DND-41 (cell line): ENCODE measurements at regions not wholly inside any gene's neighbourhood (a gene's known extent, or its start where the extent isn't known, plus 50 kb on each side); places are given as distances from the start of the nearest gene placed in this dataset.
A peak's percentile ranks its signal among the peaks of the same experiment; 100 is the strongest.

Experiments
- ATAC-seq: fragments of 200-7000 bp; cut with Tn5 transposase; 3 replicates; pipeline ENCODE4 v1.9.1; 2021; ENCODE audit warnings: low read depth; ENCODE audit not compliant: insufficient read depth
- DNase-seq: peaks from one replicate; pipeline ENCODE4 v3.0.0-alpha.2; 2020
- H2AFZ ChIP-seq: 2 replicates; pipeline ENCODE4 v1.6.0; 2012; ENCODE audit warnings: low read depth, low read length
- H3K27ac ChIP-seq: 2 replicates; pipeline ENCODE4 v1.5.1; 2012; ENCODE audit warnings: low read length, inconsistent platforms
- H3K27me3 ChIP-seq: fragments of 200-600 bp; sonication (generic); 2 replicates; pipeline ENCODE4 v1.6.0; 2012; ENCODE audit warnings: low read length, mild to moderate bottlenecking, inconsistent platforms; ENCODE audit not compliant: insufficient read depth, poor library complexity
- H3K36me3 ChIP-seq: 2 replicates; pipeline ENCODE4 v1.5.1; 2012; ENCODE audit warnings: low read length, inconsistent platforms; ENCODE audit not compliant: insufficient read depth
- H3K4me1 ChIP-seq: 2 replicates; pipeline ENCODE4 v1.5.1; 2012; ENCODE audit warnings: mild to moderate bottlenecking, low read length; ENCODE audit not compliant: insufficient read depth
- H3K4me2 ChIP-seq: 2 replicates; pipeline ENCODE4 v1.6.0; 2012; ENCODE audit warnings: mild to moderate bottlenecking, moderate library complexity, low read length, inconsistent platforms; ENCODE audit not compliant: insufficient read depth
- H3K4me3 ChIP-seq, 2 experiments: fragments of 200-600 bp in 1 of 2; shearing (Covaris generic) in 1 of 2; 2 replicates each; pipeline ENCODE4 v1.5.1; 2012 to 2016; ENCODE audit warnings: inconsistent platforms in 2 of 2, low read length in 2 of 2, mild to moderate bottlenecking in 2 of 2, low read depth in 1 of 2, moderate library complexity in 1 of 2
- H3K79me2 ChIP-seq: 2 replicates; pipeline ENCODE4 v1.6.0; 2012; ENCODE audit warnings: low read length, inconsistent platforms; ENCODE audit not compliant: insufficient read depth
- H3K9ac ChIP-seq: 2 replicates; pipeline ENCODE4 v1.6.0; 2012; ENCODE audit warnings: low read depth, mild to moderate bottlenecking, inconsistent platforms, low read length, moderate library complexity
- H3K9me3 ChIP-seq: 2 replicates; pipeline ENCODE4 v1.5.1; 2012; ENCODE audit warnings: low read length, moderate library complexity, mild to moderate bottlenecking, inconsistent platforms; ENCODE audit not compliant: insufficient read depth, severe bottlenecking
- H4K20me1 ChIP-seq: 2 replicates; pipeline ENCODE4 v1.6.0; 2012; ENCODE audit warnings: low read length; ENCODE audit not compliant: insufficient read depth
- CTCF ChIP-seq: IDR thresholded peaks from 2 replicates; pipeline ENCODE4 v1.5.1; 2012; ENCODE audit warnings: borderline replicate concordance, low read length, moderate library complexity, mild to moderate bottlenecking; ENCODE audit not compliant: poor library complexity, severe bottlenecking; ENCODE audit errors: extremely low read depth
- EZH2 ChIP-seq: IDR thresholded peaks from 3 replicates; pipeline ENCODE4 v1.6.1; 2012; ENCODE audit warnings: borderline replicate concordance, low read depth, mild to moderate bottlenecking, moderate library complexity, low read length, inconsistent platforms; ENCODE audit not compliant: severe bottlenecking

DNA sequence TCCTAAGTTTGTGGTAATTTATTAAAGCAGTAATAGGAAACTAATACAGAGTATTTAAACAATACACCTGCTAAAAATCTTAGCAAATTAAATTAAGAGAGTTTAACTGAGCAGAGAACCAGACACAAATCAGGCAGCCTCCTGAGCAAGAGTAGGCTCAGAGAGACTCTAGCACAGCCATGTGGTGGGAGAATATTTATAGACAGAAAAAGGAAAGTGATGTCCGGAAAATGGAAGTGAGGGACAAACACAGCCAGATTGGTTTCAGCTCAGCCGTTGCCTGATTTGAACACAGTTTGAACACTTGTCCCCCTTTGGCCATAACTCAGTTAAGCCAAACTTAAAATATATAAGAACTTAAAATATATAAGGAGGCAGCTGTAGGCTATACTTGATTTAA is 192.6 kb upstream of the PSMD7 start:
- no peaks in the 10 kb centered on the region for H3K9me3 ChIP-seq
- H3K27me3 ChIP-seq: no peaks in the 10 kb centered on the region
- H3K36me3 ChIP-seq: no peaks in the 10 kb centered on the region
- no peak overlapping the region for H3K4me2 ChIP-seq
- no peaks in the 10 kb centered on the region for H4K20me1 ChIP-seq
- H3K9ac ChIP-seq: no peak overlapping the region
- DNase-seq (no peak), ATAC-seq (no peak)
- H3K79me2 ChIP-seq: no peaks in the 10 kb centered on the region
- H2AFZ ChIP-seq: peak overlapping the region; percentile 40
- TF ChIP-seq CTCF (peak; percentile 42), EZH2 (no peak)
- peaks cover 33% of the 10 kb centered on the region for H3K4me1 ChIP-seq
- peak overlapping the region; percentile 23; the same call in 1 of the 2 replicates for H3K27ac ChIP-seq
- no peak overlapping the region for H3K4me3 ChIP-seq

DNA sequence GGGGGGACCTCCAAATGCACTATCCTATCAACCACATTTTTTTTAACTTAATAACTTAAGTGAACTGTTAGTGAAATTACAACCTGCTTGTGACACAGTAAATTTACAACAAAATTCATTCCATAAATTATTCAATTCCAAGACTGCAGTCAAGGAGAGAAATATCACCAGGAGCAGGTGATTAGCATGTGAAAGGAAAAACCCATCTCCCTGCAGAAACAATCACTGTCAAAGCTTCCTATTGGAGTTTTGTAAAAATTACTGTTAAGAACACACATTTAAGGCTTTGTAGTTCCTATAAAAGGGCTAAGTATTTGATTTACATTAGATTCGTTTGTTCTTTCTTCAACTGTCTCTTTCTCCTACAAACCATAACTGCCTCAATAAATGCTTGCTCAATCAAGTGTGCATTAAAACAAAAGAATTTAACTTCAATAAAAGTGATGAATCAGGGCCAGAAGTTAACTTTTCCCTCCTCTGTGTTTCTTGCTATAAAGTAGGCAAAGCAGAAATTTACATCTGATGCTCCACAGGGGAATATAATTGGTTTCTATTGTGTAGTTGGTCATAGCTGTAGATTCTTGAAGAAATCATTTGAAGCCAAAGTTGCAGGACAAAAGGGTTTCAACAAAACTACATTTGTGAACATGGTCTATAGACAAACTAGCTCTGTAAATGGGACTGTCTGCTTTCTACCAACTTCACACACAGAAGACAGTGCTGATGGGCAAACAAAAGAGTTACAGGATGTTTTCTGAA is 195.1 kb upstream of the PSMD7 start:
- no peaks in the 10 kb centered on the region for H3K9me3 ChIP-seq
- ATAC-seq (no peak), DNase-seq (no peak)
- H4K20me1 ChIP-seq: no peaks in the 10 kb centered on the region
- H3K27me3 ChIP-seq: no peaks in the 10 kb centered on the region
- H3K9ac ChIP-seq: no peak overlapping the region
- H3K27ac ChIP-seq: no peak overlapping the region
- H3K79me2 ChIP-seq: no peaks in the 10 kb centered on the region
- no peak overlapping the region for H3K4me3 ChIP-seq
- TF ChIP-seq CTCF: no peak
- no peak for TF ChIP-seq EZH2
- peaks cover 26% of the 10 kb centered on the region for H3K4me1 ChIP-seq
- no peak overlapping the region; the same call in 1 of the 2 replicates for H2AFZ ChIP-seq
- H3K36me3 ChIP-seq: no peaks in the 10 kb centered on the region
- H3K4me2 ChIP-seq: no peak overlapping the region

DNA sequence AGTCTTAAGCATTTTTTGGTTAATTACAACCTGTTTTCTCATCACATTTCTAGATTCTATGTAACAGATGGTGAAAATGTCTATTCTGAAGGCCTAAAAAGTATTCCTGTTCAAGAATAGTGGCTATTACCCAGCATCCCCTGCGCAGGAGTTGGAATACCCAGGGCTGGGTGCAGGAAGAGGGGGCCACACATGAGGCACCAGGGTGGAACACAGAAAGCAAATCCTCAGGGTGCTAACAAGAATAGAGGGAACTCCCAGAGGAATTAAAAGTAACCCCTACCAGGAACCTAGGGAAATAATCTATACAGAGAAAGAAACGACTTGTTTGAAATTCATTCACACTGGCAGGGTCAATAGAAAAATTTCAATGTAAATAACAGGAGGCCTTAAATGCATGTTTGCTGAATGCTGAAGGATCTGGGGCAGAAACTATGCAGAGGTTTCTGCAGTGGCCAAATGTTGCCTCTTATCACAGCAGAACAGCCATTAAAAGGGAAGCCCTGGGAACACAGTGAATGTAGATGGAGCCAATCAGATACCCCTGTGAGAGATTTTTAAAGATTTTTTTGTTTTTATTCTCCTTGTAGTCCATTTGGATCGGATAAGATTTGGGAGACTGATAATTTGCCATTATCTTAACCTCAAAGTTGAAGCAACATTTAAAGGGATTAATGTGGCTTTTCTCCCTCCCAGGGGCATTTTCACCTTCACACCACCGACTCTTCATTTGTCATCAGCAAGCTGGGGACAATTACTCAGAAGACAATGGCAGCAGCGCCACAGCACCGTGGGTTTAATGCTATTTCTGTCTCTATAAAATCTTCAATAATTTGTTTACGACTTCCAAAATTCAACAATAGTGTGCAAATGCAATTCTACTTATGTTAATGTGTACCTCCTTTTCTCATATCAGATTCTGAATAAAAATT is 196.0 kb upstream of the PSMD7 start:
- Histone ChIP-seq H3K27ac (no peak overlapping the region), H3K36me3 (no peaks in the 10 kb centered on the region), H3K4me1 (peaks cover 26% of the 10 kb centered on the region), H3K4me3 (no peak overlapping the region), H3K27me3 (no peaks in the 10 kb centered on the region), H3K4me2 (no peak overlapping the region), H3K79me2 (no peaks in the 10 kb centered on the region), H3K9ac (no peak overlapping the region), H4K20me1 (no peaks in the 10 kb centered on the region), H2AFZ (no peak overlapping the region; the same call in 1 of the 2 replicates), H3K9me3 (no peaks in the 10 kb centered on the region)
- ATAC-seq (no peak), DNase-seq (no peak)
- TF ChIP-seq EZH2: no peak
- no peak for TF ChIP-seq CTCF
